A673 (cell line): ENCODE measurements at regions not wholly inside any gene's neighbourhood (a gene's known extent, or its start where the extent isn't known, plus 50 kb on each side); places are given as distances from the start of the nearest gene placed in this dataset.

Experiments used
- BruUV-seq: library from RNA; stranded (reverse); fragments of 400-500 nt; replicated peaks from 2 replicates; lab custom pipeline; 2021; lab: Mats Ljungman, UMichigan
- CTCF ChIA-PET: fragments of 300-600 bp; sonication (Branson Sonifier 250); formaldehyde crosslinking; loops from one replicate; lab custom pipeline; 2022; ENCODE audit warnings: antibody characterized with exemption; lab: Charles Lee
- POLR2A ChIA-PET: fragments of 300-600 bp; sonication (Branson Sonifier 250); formaldehyde crosslinking; loops from one replicate; lab custom pipeline; 2022; ENCODE audit warnings: antibody characterized with exemption; ENCODE audit not compliant: low non-redundant PET; lab: Charles Lee
- DNase-seq: peaks from one replicate; pipeline ENCODE4 v3.0.0-alpha.2; 2015; ENCODE audit warnings: low spot score
- H3K27ac ChIP-seq: fragments of 200-600 bp; sonication (generic); 2 replicates; pipeline ENCODE4 v1.5.1; 2016; ENCODE audit warnings: mixed run types, low read depth, mild to moderate bottlenecking, mixed read lengths, antibody characterized with exemption, low read length; ENCODE audit not compliant: poor library complexity, severe bottlenecking
- H3K27me3 ChIP-seq: fragments of 200-600 bp; sonication (generic); replicated peaks from 2 replicates; pipeline ENCODE4 v1.6.1; 2017; ENCODE audit warnings: mixed run types, low read depth, mild to moderate bottlenecking, mixed read lengths, antibody characterized with exemption, low read length; ENCODE audit not compliant: insufficient read depth, poor library complexity
- H3K36me3 ChIP-seq: fragments of 200-600 bp; sonication (generic); 2 replicates; pipeline ENCODE4 v1.6.1; 2016; ENCODE audit warnings: mixed run types, mild to moderate bottlenecking, mixed read lengths, antibody characterized with exemption, low read length; ENCODE audit not compliant: insufficient read depth, poor library complexity, severe bottlenecking
- H3K4me1 ChIP-seq: fragments of 200-600 bp; sonication (generic); 2 replicates; pipeline ENCODE4 v1.6.1; 2017; ENCODE audit warnings: mixed run types, mild to moderate bottlenecking, mixed read lengths, antibody characterized with exemption, low read length; ENCODE audit not compliant: insufficient read depth, poor library complexity, severe bottlenecking
- H3K4me3 ChIP-seq: fragments of 200-600 bp; sonication (generic); 2 replicates; pipeline ENCODE4 v1.5.1; 2016; ENCODE audit warnings: low read depth, mixed run types, mild to moderate bottlenecking, mixed read lengths, low read length; ENCODE audit not compliant: poor library complexity, severe bottlenecking
- H3K9me3 ChIP-seq: fragments of 200-600 bp; sonication (generic); 2 replicates; pipeline ENCODE4 v1.6.1; 2016; ENCODE audit warnings: mixed run types, low read depth, mild to moderate bottlenecking, mixed read lengths, antibody characterized with exemption, low read length; ENCODE audit not compliant: poor library complexity, severe bottlenecking
- CTCF ChIP-seq: fragments of 300-800, 200-600 bp; sonication (generic); conservative IDR thresholded peaks from 2 replicates; pipeline ENCODE4 v1.5.1; 2017; ENCODE audit warnings: low read depth, mild to moderate bottlenecking, antibody characterized with exemption, low read length, moderate library complexity, mixed read lengths
- EZH2 ChIP-seq: fragments of 200-600 bp; sonication (generic); IDR thresholded peaks from 2 replicates; pipeline ENCODE4 v1.6.1; 2017; ENCODE audit warnings: borderline replicate concordance, low read depth, mild to moderate bottlenecking, mixed read lengths, antibody characterized with exemption, low read length; ENCODE audit not compliant: poor library complexity, severe bottlenecking
- intact Hi-C: fragments of 100-400 bp; cut with micrococcal nuclease; formaldehyde crosslinking; loops from one replicate; pipeline ENCODE4 v1.10.0; 2022; ENCODE audit not compliant: unreplicated experiment

- BruUV-seq = no TSS peak
- no peak for DNase-seq
- Histone ChIP-seq H3K27me3 (no peaks in the 10 kb centered on the region), H3K36me3 (no peaks in the 10 kb centered on the region), H3K27ac (no peak overlapping the region), H3K4me3 (no peak overlapping the region), H3K4me1 (no peaks in the 10 kb centered on the region), H3K9me3 (peaks cover 6% of the 10 kb centered on the region)
- ChIA-PET CTCF (no interaction called here), POLR2A (no interaction called here)
- intact Hi-C loops = no loop called here
- TF ChIP-seq CTCF (no peak), EZH2 (no peak)
These were observed 575.5 kb downstream of the GBA3 start for GRCh38 chr4:23268072-23268771.

- intact Hi-C loops = no loop called here
- no peak for DNase-seq
- H3K4me3 ChIP-seq = no peak overlapping the region
- no TSS peak for BruUV-seq
- no peak for TF ChIP-seq CTCF
- no peak for TF ChIP-seq EZH2
- H3K9me3 ChIP-seq = no peaks in the 10 kb centered on the region
- no peaks in the 10 kb centered on the region for H3K4me1 ChIP-seq
- POLR2A ChIA-PET = no interaction called here
- no peak overlapping the region for H3K27ac ChIP-seq
- H3K27me3 ChIP-seq = no peaks in the 10 kb centered on the region
- CTCF ChIA-PET = no interaction called here
- H3K36me3 ChIP-seq = no peaks in the 10 kb centered on the region
These were observed 573.7 kb downstream of the GBA3 start for GRCh38 chr4:23266401-23266800.

GRCh38 chr4:23260511-23260910 lies 567.8 kb downstream of the GBA3 start:
- intact Hi-C loops = no loop called here
- DNase-seq = no peak
- ChIA-PET POLR2A (no interaction called here), CTCF (no interaction called here)
- Histone ChIP-seq H3K36me3 (no peaks in the 10 kb centered on the region), H3K27ac (no peak overlapping the region), H3K27me3 (no peaks in the 10 kb centered on the region), H3K4me1 (no peaks in the 10 kb centered on the region), H3K4me3 (no peak overlapping the region), H3K9me3 (no peaks in the 10 kb centered on the region)
- no TSS peak for BruUV-seq
- TF ChIP-seq CTCF (no peak), EZH2 (no peak)
